Spinal cord (tissue), 9 donors: ENCODE measurements at regions not wholly inside any gene's neighbourhood (a gene's known extent, or its start where the extent isn't known, plus 50 kb on each side); places are given as distances from the start of the nearest gene placed in this dataset.

Source experiments
- DNase-seq, 6 donors: peaks; one replicate each; pipeline versions ENCODE4 v3.0.0 to v3.0.0-alpha.2; 2013 to 2015; ENCODE audit warnings: low spot score in 6 of 6, low read depth in 4 of 6
- H3K27ac ChIP-seq: one replicate; pipeline ENCODE4 v1.5.1; 2013; ENCODE audit warnings: low read depth, low read length, control low read depth
- H3K27me3 ChIP-seq: one replicate; pipeline ENCODE4 v1.6.1; 2013; ENCODE audit warnings: low read length; ENCODE audit not compliant: control insufficient read depth, insufficient read depth
- H3K36me3 ChIP-seq: one replicate; pipeline ENCODE4 v1.6.1; 2013; ENCODE audit warnings: low read length; ENCODE audit not compliant: control insufficient read depth, insufficient read depth
- H3K4me1 ChIP-seq: one replicate; pipeline ENCODE4 v1.6.1; 2013; ENCODE audit warnings: low read length; ENCODE audit not compliant: control insufficient read depth, insufficient read depth
- H3K4me3 ChIP-seq: one replicate; pipeline ENCODE4 v1.5.1; 2013; ENCODE audit warnings: low read depth, low read length, control low read depth
- H3K9me3 ChIP-seq: one replicate; pipeline ENCODE4 v1.6.1; 2013; ENCODE audit warnings: low read length; ENCODE audit not compliant: control insufficient read depth, insufficient read depth
- WGBS: methylation state at CpG from one replicate; pipeline ENCODE4 v1.1.5; 2013; ENCODE audit warnings: missing lambda C conversion rate; ENCODE audit not compliant: insufficient coverage; 5-methylcytosine and 5-hydroxymethylcytosine counted together
- donor health status: healthy.

DNA sequence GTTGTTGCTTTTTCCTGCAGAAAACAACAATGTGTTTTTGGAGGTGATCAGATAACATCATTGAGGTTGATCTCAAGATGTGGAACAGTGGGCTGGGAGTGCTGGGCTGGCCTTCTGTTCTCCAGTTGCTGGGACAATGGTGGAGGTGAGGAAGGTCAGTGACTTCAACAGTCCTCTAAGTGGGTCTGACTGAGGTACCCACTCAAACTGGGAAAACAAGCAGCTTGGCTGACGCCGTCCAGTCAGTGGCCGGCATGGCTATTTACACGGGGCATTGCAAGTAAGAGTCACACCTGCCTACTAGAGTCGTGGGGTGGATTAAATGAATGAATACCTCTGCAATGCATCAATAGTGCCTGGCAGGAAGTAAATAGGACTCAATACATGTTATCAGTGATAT is 386.7 kb upstream of the ZFHX3 start:
- 85% methylated on average over 5 of the region's 5 CpGs for WGBS

DNA sequence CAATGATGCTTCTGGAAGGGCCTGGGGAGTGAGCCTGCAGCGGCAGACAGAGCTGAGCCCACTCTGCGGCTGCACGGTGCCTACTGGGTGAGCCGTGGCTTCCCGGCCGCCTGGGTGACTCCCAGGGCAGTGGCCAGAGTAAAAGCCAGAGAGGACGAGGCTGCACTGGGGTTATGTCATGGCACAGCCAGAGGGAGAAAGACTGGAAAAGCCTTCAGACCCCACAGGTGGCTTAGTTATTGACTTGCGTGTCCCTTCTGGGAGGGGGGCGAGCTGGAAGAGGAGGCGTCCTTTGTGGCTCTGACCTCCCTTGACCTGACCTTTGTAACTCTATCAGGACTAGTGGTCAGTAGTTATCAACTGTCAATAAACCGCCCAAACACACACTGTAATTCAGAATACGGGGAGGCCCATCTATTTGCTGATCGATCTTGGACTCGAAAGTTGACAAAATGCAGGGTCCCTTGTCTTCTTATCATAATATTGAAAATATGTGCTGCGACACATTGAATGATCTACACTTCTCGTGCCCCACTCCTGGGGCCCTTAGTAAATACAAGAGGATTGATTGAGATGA is 385.9 kb upstream of the ZFHX3 start:
- Histone ChIP-seq H3K4me1 (peaks cover 11% of the 10 kb centered on the region), H3K27me3 (peaks cover 3% of the 10 kb centered on the region), H3K36me3 (no peaks in the 10 kb centered on the region), H3K27ac (no peak overlapping the region), H3K9me3 (no peaks in the 10 kb centered on the region), H3K4me3 (no peak overlapping the region)
- DNase-seq, result no peak
- 35% methylated on average over 7 of the region's 16 CpGs for WGBS

More for the DNA sequence above, 386.7 kb upstream of the ZFHX3 start:
- no peak for DNase-seq
- no peaks in the 10 kb centered on the region for H3K9me3 ChIP-seq
- H3K27ac ChIP-seq, result no peak overlapping the region
- no peaks in the 10 kb centered on the region for H3K36me3 ChIP-seq
- peaks cover 11% of the 10 kb centered on the region for H3K4me1 ChIP-seq
- H3K4me3 ChIP-seq, result no peak overlapping the region
- peaks cover 3% of the 10 kb centered on the region for H3K27me3 ChIP-seq

DNA sequence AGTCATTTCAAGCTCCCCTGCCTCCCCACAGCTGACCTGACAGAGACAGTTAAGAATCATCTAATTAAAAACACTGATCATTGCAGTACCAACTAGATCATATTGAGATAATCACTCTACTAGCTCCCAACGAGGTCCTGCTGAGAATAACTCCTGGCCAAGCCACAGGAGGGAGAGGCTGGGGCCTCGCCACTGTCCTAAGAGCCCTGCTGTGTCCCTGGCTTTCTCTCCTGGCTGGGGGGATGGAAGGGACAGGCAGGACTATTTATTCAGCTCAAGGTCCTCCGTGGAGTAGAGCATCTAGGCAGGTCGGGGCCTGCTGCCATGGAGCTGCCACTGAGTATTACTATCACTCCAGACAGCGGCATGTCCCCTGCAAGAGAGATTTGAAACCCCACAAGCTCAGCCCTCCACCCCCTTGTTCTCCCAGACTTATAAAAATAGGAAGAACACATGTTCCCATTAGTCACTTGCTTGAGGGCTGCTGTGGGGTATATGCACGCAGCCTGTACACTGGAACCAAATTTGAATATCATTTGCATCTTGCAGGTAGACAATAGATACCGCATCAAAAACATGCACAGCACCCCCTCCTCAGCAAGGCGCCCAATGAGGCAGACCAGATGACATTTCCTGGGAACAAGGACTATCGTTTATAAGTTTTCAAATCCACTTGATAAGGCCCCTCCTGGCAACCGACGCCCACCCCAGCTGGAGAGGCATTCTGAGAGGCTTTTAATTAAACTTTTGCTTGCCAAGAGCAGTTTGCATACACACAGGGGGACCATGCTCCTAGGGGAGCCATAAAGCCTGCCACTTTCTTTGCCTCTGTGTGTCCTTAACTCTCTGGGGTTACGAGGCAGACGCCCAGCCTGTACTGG is 385.2 kb upstream of the ZFHX3 start:
- peak in 2 of 6 donors; percentile 53 to 77 for DNase-seq
- no peaks in the 10 kb centered on the region for H3K9me3 ChIP-seq
- no peak overlapping the region for H3K4me3 ChIP-seq
- no peak overlapping the region for H3K27ac ChIP-seq
- 53% methylated on average over 12 of the region's 13 CpGs for WGBS
- H3K27me3 ChIP-seq, result peaks cover 5% of the 10 kb centered on the region
- H3K36me3 ChIP-seq, result no peaks in the 10 kb centered on the region
- H3K4me1 ChIP-seq, result peaks cover 11% of the 10 kb centered on the region

- H3K9me3 ChIP-seq, result no peaks in the 10 kb centered on the region
- H3K4me3 ChIP-seq, result no peak overlapping the region
- WGBS, result 83% methylated on average over 1 of the region's 3 CpGs
- DNase-seq, result no peak
- H3K36me3 ChIP-seq, result no peaks in the 10 kb centered on the region
- no peak overlapping the region for H3K27ac ChIP-seq
- H3K27me3 ChIP-seq, result peaks cover 3% of the 10 kb centered on the region
- H3K4me1 ChIP-seq, result peaks cover 13% of the 10 kb centered on the region
Measured at GRCh38 chr16:73430138-73430537, 382.2 kb upstream of the ZFHX3 start.

GRCh38 chr16:73428121-73428520 is 380.2 kb upstream of the ZFHX3 start:
- DNase-seq, result no peak
- Histone ChIP-seq H3K27ac (no peak overlapping the region), H3K4me1 (peaks cover 6% of the 10 kb centered on the region), H3K27me3 (peaks cover 3% of the 10 kb centered on the region), H3K36me3 (no peaks in the 10 kb centered on the region), H3K9me3 (no peaks in the 10 kb centered on the region), H3K4me3 (no peak overlapping the region)
- 57% methylated on average over 7 of the region's 10 CpGs for WGBS

GRCh38 chr16:73427164-73427563 is 379.2 kb upstream of the ZFHX3 start:
- peaks cover 3% of the 10 kb centered on the region for H3K27me3 ChIP-seq
- no peaks in the 10 kb centered on the region for H3K36me3 ChIP-seq
- H3K4me3 ChIP-seq, result no peak overlapping the region
- H3K9me3 ChIP-seq, result no peaks in the 10 kb centered on the region
- H3K27ac ChIP-seq, result no peak overlapping the region
- WGBS, result 32% methylated on average over 3 of the region's 3 CpGs
- peak in 1 of 6 donors; percentile 49 for DNase-seq
- peaks cover 2% of the 10 kb centered on the region for H3K4me1 ChIP-seq

GRCh38 chr16:73426433-73427160 is 378.7 kb upstream of the ZFHX3 start:
- WGBS, result 41% methylated on average over 3 of the region's 7 CpGs
- no peak overlapping the region for H3K4me3 ChIP-seq
- peaks cover 3% of the 10 kb centered on the region for H3K27me3 ChIP-seq
- no peak overlapping the region for H3K27ac ChIP-seq
- no peaks in the 10 kb centered on the region for H3K9me3 ChIP-seq
- no peaks in the 10 kb centered on the region for H3K36me3 ChIP-seq
- DNase-seq, result peak in 1 of 6 donors; percentile 55
- peaks cover 2% of the 10 kb centered on the region for H3K4me1 ChIP-seq

DNA sequence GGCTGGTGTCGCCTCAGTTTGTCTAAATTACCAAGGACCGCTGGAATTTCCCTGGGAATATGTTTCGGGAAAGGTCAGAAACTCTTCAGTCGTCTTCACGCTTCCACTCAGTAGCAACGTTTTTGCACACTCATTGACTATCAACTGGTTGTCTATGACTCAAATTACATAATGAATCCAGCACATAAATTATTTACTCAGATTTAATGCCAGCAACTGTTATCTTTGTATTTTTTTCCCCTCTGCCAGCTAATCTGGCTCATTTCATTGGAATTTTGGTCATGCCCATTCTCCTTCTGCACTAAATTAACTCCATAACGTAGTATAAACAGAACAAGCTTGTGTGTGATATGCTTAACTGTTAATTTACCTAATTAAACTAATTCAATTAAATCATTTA is 372.7 kb upstream of the ZFHX3 start:
- 81% methylated on average over 6 of the region's 7 CpGs for WGBS
- no peaks in the 10 kb centered on the region for H3K9me3 ChIP-seq
- no peak overlapping the region for H3K4me3 ChIP-seq
- no peak overlapping the region for H3K27ac ChIP-seq
- H3K27me3 ChIP-seq, result peaks cover 3% of the 10 kb centered on the region
- no peaks in the 10 kb centered on the region for H3K4me1 ChIP-seq
- peak in 2 of 6 donors; percentile 31 to 55 for DNase-seq
- no peaks in the 10 kb centered on the region for H3K36me3 ChIP-seq

GRCh38 chr16:73420244-73420643 is 372.3 kb upstream of the ZFHX3 start:
- no peaks in the 10 kb centered on the region for H3K9me3 ChIP-seq
- H3K27me3 ChIP-seq, result peaks cover 3% of the 10 kb centered on the region
- no peaks in the 10 kb centered on the region for H3K4me1 ChIP-seq
- 78% methylated on average over 1 of the region's 8 CpGs for WGBS
- no peak overlapping the region for H3K27ac ChIP-seq
- no peaks in the 10 kb centered on the region for H3K36me3 ChIP-seq
- DNase-seq, result no peak
- H3K4me3 ChIP-seq, result no peak overlapping the region
